GM12878 (cell line): ENCODE measurements at regions not wholly inside any gene's neighbourhood (a gene's known extent, or its start where the extent isn't known, plus 50 kb on each side); places are given as distances from the start of the nearest gene placed in this dataset.
A peak's percentile ranks its signal among the peaks of the same experiment; 100 is the strongest.

ENCODE experiments used
- microRNA counts: library from miRNA; unstranded; fragments of <30 nt; microRNA quantifications from one replicate; lab custom pipeline; 2016

MicroRNAs in the stretch of these regions (microRNA counts, 767-probe panel; counts per million panel counts)
- 4,978 counts per million, percentile 98 among the panel's probes with 10 or more counts for microRNA hsa-miR-146a-5p (lab: Ali Mortazavi, UCI)
